A549 (cell line): ENCODE measurements at regions not wholly inside any gene's neighbourhood (a gene's known extent, or its start where the extent isn't known, plus 50 kb on each side); places are given as distances from the start of the nearest gene placed in this dataset.

Experiments used
- CTCF ChIP-seq: fragments of >200 bp; sonication (Bioruptor Twin); formaldehyde crosslinking; IDR thresholded peaks from 3 replicates; pipeline ENCODE4 v1.5.1; 2016
- EP300 ChIP-seq, 2 experiments: fragments of >200 bp; sonication (Bioruptor Twin); formaldehyde crosslinking; IDR thresholded peaks; 2 replicates in 1 of 2; 3 replicates in 1 of 2; pipeline ENCODE4 v1.6.1; 2016 to 2017
- JUN ChIP-seq, 2 experiments: fragments of >200 bp; sonication (Bioruptor Twin); formaldehyde crosslinking; IDR thresholded peaks; 2 replicates in 1 of 2; 3 replicates in 1 of 2; pipeline ENCODE4 v1.6.1; 2016 to 2017
- POLR2A ChIP-seq: IDR thresholded peaks from 2 replicates; pipeline ENCODE4 v1.6.1; 2012; ENCODE audit warnings: mild to moderate bottlenecking, low read length
- POLR2AphosphoS2 ChIP-seq: conservative IDR thresholded peaks from 2 replicates; pipeline ENCODE4 v1.6.1; 2012; ENCODE audit warnings: low read length, improper control_type of control experiment, inconsistent platforms

- TF ChIP-seq CTCF (no peak), POLR2A (no peak), EP300 (IDR thresholded peaks at IDR 0.05) (no peak), JUN (IDR thresholded peaks at IDR 0.05) (no peak), POLR2AphosphoS2 (no peak)
Measured at GRCh38 chr1:163730411-163730821, 408.7 kb downstream of the NUF2 start.
